ENCODE measurements at regions not wholly inside any gene's neighbourhood (a gene's known extent, or its start where the extent isn't known, plus 50 kb on each side); places are given as distances from the start of the nearest gene placed in this dataset.
"Not testable (repeated sequence)": the region's sequence is repeated elsewhere in the genome, so short reads cannot be mapped to it uniquely, and the experiment has no call there.

DNA sequence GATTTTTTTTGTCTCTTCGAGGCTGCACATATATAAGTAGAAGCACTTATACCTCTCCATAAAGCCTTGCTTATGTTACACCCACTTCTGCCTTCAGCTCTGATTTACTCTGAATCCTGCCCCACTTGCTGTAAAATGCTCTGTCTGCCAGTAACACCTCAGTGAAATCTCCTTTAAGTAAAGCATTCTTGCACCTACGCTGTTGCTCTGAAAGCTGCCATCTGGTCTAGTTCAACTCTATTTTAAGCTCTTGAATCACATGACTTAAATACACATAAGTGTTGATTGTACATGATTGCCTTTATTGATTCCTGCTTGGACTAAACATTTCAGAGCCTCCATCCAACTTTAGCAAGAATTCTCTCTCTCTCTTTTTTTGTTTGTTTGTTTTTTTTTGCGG lies 609.0 kb upstream of the CELF4 start:
- Histone ChIP-seq H3K27ac (no peak overlapping the region), H3K4me3 (no peak overlapping the region), H3K27me3 (no peaks in the 10 kb centered on the region), H3K9me3 (no peaks in the 10 kb centered on the region), H3K4me1 (no peaks in the 10 kb centered on the region), H3K36me3 (no peaks in the 10 kb centered on the region)
- TF ChIP-seq POLR2AphosphoS5 (IDR thresholded peaks at IDR 0.05) (no peak), EP300 (IDR thresholded peaks at IDR 0.05) (no peak), POLR2A (IDR thresholded peaks at IDR 0.05) (no peak)
- TF ChIP-seq, protein P1, sequence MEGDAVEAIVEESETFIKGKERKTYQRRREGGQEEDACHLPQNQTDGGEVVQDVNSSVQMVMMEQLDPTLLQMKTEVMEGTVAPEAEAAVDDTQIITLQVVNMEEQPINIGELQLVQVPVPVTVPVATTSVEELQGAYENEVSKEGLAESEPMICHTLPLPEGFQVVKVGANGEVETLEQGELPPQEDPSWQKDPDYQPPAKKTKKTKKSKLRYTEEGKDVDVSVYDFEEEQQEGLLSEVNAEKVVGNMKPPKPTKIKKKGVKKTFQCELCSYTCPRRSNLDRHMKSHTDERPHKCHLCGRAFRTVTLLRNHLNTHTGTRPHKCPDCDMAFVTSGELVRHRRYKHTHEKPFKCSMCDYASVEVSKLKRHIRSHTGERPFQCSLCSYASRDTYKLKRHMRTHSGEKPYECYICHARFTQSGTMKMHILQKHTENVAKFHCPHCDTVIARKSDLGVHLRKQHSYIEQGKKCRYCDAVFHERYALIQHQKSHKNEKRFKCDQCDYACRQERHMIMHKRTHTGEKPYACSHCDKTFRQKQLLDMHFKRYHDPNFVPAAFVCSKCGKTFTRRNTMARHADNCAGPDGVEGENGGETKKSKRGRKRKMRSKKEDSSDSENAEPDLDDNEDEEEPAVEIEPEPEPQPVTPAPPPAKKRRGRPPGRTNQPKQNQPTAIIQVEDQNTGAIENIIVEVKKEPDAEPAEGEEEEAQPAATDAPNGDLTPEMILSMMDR (IDR thresholded peaks at IDR 0.05), result no peak
- intact Hi-C loops (cut with DNase I), result no loop called here
- 55 to 66% methylated on average over 3 of the region's 3 CpGs for WGBS, 2 donors
- DNase-seq, result no peak

DNA sequence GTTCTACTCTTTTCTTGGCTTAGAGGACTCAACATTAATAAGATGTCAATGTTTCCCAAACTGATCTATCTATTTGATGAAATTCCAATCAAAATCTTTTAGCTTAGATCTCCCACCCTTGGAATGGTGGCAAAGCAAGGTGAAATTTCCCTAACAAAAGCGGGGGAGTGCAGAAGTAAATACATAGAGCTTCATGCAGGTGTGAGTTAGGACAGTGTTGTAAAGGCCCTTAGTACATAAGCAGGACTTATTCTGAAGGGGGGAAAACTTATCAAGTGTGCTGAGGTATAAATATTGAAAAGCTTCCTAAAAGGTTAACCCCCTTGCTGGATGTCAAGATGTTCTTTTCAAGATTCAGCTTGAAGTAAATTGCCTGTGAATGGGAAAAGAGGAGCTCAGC lies 608.6 kb upstream of the CELF4 start:
- H3K9me3 ChIP-seq, result no peaks in the 10 kb centered on the region
- H3K36me3 ChIP-seq, result no peaks in the 10 kb centered on the region
- H3K27ac ChIP-seq, result no peak overlapping the region
- no peak overlapping the region for H3K4me3 ChIP-seq
- 87 to 91% methylated on average over 1 of the region's 1 CpG for WGBS, 2 donors
- TF ChIP-seq POLR2A (IDR thresholded peaks at IDR 0.05), result no peak
- TF ChIP-seq POLR2AphosphoS5 (IDR thresholded peaks at IDR 0.05), result no peak
- TF ChIP-seq, protein P1 (IDR thresholded peaks at IDR 0.05), result no peak
- TF ChIP-seq EP300 (IDR thresholded peaks at IDR 0.05), result no peak
- DNase-seq, result no peak
- H3K27me3 ChIP-seq, result no peaks in the 10 kb centered on the region
- no peaks in the 10 kb centered on the region for H3K4me1 ChIP-seq
- intact Hi-C loops (cut with DNase I), result no loop called here

DNA sequence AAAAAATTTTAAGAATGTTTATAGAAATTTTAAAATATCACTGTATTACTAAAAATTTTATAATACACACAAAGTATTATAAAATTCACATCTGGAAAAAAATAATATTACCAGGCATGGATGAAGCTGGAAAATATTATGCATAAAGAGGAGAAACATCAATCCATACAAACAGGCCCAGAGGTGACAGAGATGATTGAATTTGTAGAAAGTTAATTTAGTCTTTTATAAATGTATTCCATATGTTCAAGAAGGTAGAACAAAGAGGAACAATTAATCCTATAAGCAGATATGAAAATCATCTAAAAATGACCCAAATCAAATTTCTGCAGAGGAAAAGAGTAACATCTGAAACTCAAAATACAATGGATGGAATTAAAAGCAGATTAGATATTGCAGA lies 605.2 kb upstream of the CELF4 start:
- Histone ChIP-seq H3K4me3 (no peak overlapping the region), H3K9me3 (no peaks in the 10 kb centered on the region), H3K27me3 (no peaks in the 10 kb centered on the region), H3K27ac (no peak overlapping the region), H3K36me3 (no peaks in the 10 kb centered on the region), H3K4me1 (no peaks in the 10 kb centered on the region)
- intact Hi-C loops (cut with DNase I), result no loop called here
- TF ChIP-seq POLR2A (IDR thresholded peaks at IDR 0.05) (no peak), EP300 (IDR thresholded peaks at IDR 0.05) (no peak)
- DNase-seq, result no peak

DNA sequence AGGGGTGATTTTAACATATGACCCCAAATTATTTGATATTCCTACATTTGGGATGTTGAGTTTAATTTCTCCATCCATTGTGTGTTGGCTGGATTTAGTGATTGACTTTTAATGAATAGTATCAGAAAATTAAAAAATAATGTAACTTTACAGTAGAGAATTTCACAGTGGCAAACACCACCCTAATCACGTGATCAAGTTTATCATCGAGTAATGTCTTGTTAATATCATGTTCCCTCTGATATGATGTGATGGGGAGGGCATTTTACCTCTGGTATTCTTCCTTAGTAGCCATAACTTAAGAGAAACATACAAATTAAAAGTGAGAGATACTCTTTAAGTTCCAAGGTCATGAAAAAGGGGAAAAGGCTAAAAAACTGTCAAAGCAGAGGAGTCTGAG lies 602.0 kb upstream of the CELF4 start:
- intact Hi-C loops (cut with DNase I), result no loop called here
- DNase-seq, result no peak
- Histone ChIP-seq H3K4me1 (no peaks in the 10 kb centered on the region), H3K27ac (no peak overlapping the region), H3K4me3 (no peak overlapping the region), H3K9me3 (no peaks in the 10 kb centered on the region), H3K27me3 (no peaks in the 10 kb centered on the region), H3K36me3 (no peaks in the 10 kb centered on the region)
- TF ChIP-seq, protein P1 (IDR thresholded peaks at IDR 0.05), result no peak
- TF ChIP-seq POLR2AphosphoS5 (IDR thresholded peaks at IDR 0.05), result no peak
- no peak for TF ChIP-seq POLR2A (IDR thresholded peaks at IDR 0.05)
- TF ChIP-seq EP300 (IDR thresholded peaks at IDR 0.05), result no peak
- WGBS, 2 donors, result 67 to 81% methylated on average over 2 of the region's 2 CpGs

DNA sequence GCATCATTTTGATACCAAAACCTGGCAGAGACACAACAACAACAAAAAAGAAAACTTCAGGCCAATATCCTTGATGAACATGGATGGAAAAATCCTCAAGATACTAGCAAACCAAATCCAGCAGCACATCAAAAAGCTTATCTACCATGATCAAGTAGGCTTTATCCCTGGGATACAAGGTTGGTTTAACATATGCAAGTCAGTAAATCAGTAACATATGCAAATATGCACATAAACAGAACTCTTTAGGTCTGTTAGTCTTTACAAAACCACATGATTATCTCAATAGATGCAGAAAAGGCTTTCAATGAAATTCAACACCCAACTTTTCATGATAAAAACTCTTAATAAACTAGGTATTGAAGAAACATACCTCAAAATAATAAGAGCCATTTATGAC lies 587.5 kb upstream of the CELF4 start:
- H3K4me3 ChIP-seq; H3K27ac ChIP-seq; H3K36me3 ChIP-seq; H3K27me3 ChIP-seq; DNase-seq; intact Hi-C loops (cut with DNase I); H3K4me1 ChIP-seq; H3K9me3 ChIP-seq: not testable (repeated sequence)

DNA sequence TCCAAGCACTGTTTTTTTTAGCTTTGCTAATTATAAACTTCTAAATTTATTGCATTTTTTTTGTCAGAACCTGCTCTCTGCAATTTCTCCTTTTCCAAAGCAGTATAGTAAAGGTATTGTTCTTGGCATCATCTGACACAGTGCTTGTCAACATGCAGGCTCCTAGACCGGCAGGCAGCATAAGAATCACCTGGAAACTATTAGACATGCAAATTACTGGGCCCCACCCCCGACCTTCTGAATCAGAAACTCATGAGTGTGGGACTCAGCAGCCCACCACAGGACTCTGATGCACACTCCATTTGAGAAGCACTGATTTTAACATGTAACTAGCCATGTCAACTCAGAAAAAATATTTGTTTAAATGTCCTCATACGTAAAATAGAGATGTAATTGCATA lies 551.1 kb upstream of the CELF4 start:
- DNase-seq, result no peak
- Histone ChIP-seq H3K27me3 (no peaks in the 10 kb centered on the region), H3K27ac (no peak overlapping the region), H3K36me3 (no peaks in the 10 kb centered on the region), H3K4me3 (no peak overlapping the region), H3K4me1 (no peaks in the 10 kb centered on the region), H3K9me3 (no peaks in the 10 kb centered on the region)
- intact Hi-C loops (cut with DNase I), result no loop called here
- WGBS, 2 donors, result 45 to 58% methylated on average over 3 of the region's 3 CpGs
- TF ChIP-seq POLR2AphosphoS5 (IDR thresholded peaks at IDR 0.05), result no peak
- TF ChIP-seq, protein P1 (IDR thresholded peaks at IDR 0.05), result no peak
- no peak for TF ChIP-seq POLR2A (IDR thresholded peaks at IDR 0.05)
- no peak for TF ChIP-seq EP300 (IDR thresholded peaks at IDR 0.05)

Measured in sigmoid colon (tissue), 6 donors.